ENCODE measurements at regions not wholly inside any gene's neighbourhood (a gene's known extent, or its start where the extent isn't known, plus 50 kb on each side); places are given as distances from the start of the nearest gene placed in this dataset.

DNA sequence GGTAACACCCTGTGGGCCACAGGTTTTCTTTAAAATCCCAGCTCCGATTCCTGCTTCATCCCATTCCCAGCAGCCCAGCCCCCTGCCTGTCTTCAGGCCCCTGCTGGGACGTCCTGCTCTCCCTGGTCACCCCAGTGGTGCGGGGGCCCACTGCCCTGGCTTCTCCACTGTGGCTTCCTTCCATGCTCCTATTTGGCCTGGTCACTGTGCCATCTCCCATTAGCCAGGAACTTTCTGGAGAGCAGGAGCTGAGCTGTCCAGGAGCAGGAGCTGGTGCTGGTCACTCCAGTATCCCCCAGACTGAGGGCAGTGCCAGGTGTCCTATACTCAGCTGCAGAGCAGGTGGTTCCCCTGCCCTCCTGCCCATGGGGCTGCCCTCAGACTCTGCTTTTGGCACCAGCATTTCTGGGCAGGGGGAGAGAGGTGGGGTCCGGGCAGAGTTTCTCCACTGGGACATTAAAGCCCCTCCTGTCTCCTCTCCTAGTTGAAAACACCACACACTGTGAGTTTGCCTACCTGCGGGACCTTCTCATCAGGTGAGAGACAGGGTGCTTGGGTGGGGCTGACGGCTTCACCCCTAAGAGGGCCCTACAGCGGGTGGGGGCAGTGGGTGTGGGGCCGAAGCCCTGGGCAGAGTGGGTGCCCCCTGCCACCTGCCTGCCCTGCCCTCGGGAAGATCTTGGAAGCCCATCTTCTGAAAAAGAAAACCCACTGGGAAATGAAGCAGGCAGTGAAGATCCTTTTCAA lies 356.2 kb downstream of the SEC14L1 start:
- H3K36me3 ChIP-seq = no peaks in the 10 kb centered on the region
- TF ChIP-seq POLR2A (IDR thresholded peaks at IDR 0.05) (no peak), POLR2AphosphoS5 (IDR thresholded peaks at IDR 0.05) (no peak)
- TF ChIP-seq, protein P1, sequence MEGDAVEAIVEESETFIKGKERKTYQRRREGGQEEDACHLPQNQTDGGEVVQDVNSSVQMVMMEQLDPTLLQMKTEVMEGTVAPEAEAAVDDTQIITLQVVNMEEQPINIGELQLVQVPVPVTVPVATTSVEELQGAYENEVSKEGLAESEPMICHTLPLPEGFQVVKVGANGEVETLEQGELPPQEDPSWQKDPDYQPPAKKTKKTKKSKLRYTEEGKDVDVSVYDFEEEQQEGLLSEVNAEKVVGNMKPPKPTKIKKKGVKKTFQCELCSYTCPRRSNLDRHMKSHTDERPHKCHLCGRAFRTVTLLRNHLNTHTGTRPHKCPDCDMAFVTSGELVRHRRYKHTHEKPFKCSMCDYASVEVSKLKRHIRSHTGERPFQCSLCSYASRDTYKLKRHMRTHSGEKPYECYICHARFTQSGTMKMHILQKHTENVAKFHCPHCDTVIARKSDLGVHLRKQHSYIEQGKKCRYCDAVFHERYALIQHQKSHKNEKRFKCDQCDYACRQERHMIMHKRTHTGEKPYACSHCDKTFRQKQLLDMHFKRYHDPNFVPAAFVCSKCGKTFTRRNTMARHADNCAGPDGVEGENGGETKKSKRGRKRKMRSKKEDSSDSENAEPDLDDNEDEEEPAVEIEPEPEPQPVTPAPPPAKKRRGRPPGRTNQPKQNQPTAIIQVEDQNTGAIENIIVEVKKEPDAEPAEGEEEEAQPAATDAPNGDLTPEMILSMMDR (IDR thresholded peaks at IDR 0.05) = no peak
- intact Hi-C loops (cut with DNase I; ENCODE audit: low total_unique reads) = loop anchor here (5.0 kb wide), 1 partner anchor 170 kb away; no protein-coding TSS in a partner anchor
- no peaks in the 10 kb centered on the region for H3K4me1 ChIP-seq
- DNase-seq (ENCODE audit: low spot score in 2 of 2) = peak in 1 of 2 donors; percentile 43
- H3K4me3 ChIP-seq = no peak overlapping the region
- H3K27ac ChIP-seq = no peak overlapping the region
- H3K9me3 ChIP-seq = no peaks in the 10 kb centered on the region
- no peaks in the 10 kb centered on the region for H3K27me3 ChIP-seq

DNA sequence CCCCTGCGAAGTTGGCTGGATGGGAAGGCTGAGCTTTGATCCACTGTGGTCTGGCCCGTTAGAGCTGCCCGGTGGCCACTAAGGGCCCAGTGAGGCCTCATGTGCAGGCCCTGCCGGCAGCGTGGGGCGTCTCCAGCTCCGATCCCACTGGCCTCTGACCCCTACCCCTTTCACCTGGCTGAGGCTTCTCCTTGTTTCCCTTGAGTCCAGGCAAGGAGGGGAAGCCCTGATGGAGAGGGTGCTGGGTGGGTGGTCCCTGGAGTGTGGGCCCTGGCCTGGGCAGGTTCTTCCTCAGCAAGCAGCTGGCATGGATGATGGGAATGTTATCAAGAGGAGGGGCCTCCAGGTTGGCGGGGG lies 356.8 kb downstream of the SEC14L1 start:
- DNase-seq (ENCODE audit: low spot score in 2 of 2) = peak in 1 of 2 donors; percentile 10
- Histone ChIP-seq H3K27me3 (no peaks in the 10 kb centered on the region), H3K36me3 (no peaks in the 10 kb centered on the region), H3K9me3 (no peaks in the 10 kb centered on the region), H3K4me1 (no peaks in the 10 kb centered on the region), H3K27ac (no peak overlapping the region), H3K4me3 (no peak overlapping the region)
- TF ChIP-seq, protein P1 (IDR thresholded peaks at IDR 0.05) = no peak
- TF ChIP-seq POLR2A (IDR thresholded peaks at IDR 0.05) = no peak
- intact Hi-C loops (cut with DNase I; ENCODE audit: low total_unique reads) = loop anchor here (5.0 kb wide), 1 partner anchor 170 kb away; no protein-coding TSS in a partner anchor

DNA sequence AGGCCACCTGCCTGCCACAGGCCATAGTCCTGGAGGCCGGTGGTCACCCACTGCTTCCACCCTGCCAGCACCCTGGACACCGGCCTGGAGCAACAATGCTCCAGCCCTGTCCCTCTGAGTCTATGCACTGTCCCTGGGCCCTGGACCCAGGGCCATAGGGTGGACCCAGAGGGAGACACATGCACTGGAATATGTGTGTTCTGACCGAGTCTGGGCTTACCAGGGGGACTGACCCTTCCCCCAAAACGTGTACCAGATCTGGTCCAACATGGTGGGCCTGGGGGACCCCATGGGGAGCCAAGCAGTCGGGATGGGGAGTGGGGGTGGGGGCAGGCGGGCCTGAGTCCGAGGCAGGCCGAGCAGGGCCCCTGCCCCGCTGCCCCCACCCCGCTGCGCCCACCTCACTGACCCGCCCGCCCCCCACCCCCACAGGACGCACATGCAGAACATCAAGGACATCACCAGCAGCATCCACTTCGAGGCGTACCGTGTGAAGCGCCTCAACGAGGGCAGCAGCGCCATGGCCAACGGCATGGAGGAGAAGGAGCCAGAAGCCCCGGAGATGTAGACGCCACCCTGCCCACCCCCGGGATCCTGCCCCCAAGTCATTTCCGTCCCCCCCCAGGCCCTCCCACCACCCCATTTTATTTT lies 357.4 kb downstream of the SEC14L1 start:
- no peaks in the 10 kb centered on the region for H3K9me3 ChIP-seq
- H3K4me3 ChIP-seq = no peak overlapping the region
- H3K4me1 ChIP-seq = no peaks in the 10 kb centered on the region
- no peak for TF ChIP-seq POLR2AphosphoS5 (IDR thresholded peaks at IDR 0.05)
- no peak for TF ChIP-seq POLR2A (IDR thresholded peaks at IDR 0.05)
- TF ChIP-seq, protein P1 (IDR thresholded peaks at IDR 0.05) = no peak
- peak in 1 of 2 donors; percentile 14 for DNase-seq (ENCODE audit: low spot score in 2 of 2)
- no peaks in the 10 kb centered on the region for H3K27me3 ChIP-seq
- no peak overlapping the region for H3K27ac ChIP-seq
- no peaks in the 10 kb centered on the region for H3K36me3 ChIP-seq
- intact Hi-C loops (cut with DNase I; ENCODE audit: low total_unique reads) = loop anchor here (5.0 kb wide), 1 partner anchor 171 kb away; no protein-coding TSS in a partner anchor

DNA sequence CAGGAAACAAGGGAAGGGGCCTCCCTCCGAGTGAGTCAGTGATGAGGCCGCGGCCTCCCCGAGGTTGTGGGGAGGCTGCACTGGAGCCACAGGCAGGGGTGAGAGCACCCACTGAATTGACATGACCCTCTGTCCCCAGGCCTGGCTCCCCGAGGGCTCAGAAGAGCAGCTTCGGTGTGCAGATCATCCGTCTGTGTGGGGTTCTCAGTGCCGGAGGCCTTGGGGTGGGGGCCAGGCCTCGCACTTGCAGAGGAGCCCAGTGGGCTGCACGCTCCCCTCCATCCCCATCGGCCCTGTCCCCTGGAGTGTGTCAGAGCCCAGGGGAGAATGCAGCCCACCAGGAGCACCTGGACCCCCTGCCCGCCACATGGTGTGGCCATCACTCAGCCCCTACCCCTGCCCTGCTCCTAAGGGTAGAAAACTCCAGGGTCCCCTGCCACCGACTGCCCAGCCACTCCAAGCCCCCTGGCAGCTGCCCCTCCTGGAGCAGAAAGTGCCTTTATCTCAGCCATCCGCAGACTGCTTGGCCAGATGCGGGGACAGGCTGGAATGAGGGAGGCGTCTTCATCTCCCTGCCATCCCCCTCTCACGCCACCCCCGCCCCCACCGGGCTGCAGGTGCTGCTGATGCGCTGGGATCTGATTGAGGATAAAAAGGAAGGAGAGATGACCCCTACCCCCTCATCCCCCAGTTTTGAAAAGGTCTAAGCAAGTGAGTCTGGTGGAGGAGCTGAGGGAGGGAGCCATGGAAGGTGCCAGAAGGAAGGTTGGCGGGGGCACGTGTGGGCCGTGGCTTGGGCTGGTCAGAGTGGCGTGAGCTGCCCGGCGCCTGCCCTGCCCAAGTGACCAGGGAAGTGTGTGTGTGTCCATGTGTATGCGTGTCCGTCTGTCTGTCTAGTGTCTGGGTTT lies 358.3 kb downstream of the SEC14L1 start:
- no peaks in the 10 kb centered on the region for H3K36me3 ChIP-seq
- TF ChIP-seq POLR2A (IDR thresholded peaks at IDR 0.05) (no peak), POLR2AphosphoS5 (IDR thresholded peaks at IDR 0.05) (no peak)
- TF ChIP-seq, protein P1 (IDR thresholded peaks at IDR 0.05) = no peak

More for the DNA sequence above, 358.3 kb downstream of the SEC14L1 start:
- no peak overlapping the region for H3K4me3 ChIP-seq
- H3K27ac ChIP-seq = no peak overlapping the region
- H3K4me1 ChIP-seq = no peaks in the 10 kb centered on the region
- intact Hi-C loops (cut with DNase I; ENCODE audit: low total_unique reads) = loop anchor here (5.0 kb wide), 1 partner anchor 172 kb away; no protein-coding TSS in a partner anchor
- DNase-seq (ENCODE audit: low spot score in 2 of 2) = no peak
- H3K27me3 ChIP-seq = no peaks in the 10 kb centered on the region
- H3K9me3 ChIP-seq = no peaks in the 10 kb centered on the region

All from breast epithelium (tissue), 4 donors.